ENCODE measurements at regions not wholly inside any gene's neighbourhood (a gene's known extent, or its start where the extent isn't known, plus 50 kb on each side); places are given as distances from the start of the nearest gene placed in this dataset.

GRCh38 chr6:68024570-68025269, 610.4 kb upstream of the ADGRB3 start:
- TF ChIP-seq, protein P1, sequence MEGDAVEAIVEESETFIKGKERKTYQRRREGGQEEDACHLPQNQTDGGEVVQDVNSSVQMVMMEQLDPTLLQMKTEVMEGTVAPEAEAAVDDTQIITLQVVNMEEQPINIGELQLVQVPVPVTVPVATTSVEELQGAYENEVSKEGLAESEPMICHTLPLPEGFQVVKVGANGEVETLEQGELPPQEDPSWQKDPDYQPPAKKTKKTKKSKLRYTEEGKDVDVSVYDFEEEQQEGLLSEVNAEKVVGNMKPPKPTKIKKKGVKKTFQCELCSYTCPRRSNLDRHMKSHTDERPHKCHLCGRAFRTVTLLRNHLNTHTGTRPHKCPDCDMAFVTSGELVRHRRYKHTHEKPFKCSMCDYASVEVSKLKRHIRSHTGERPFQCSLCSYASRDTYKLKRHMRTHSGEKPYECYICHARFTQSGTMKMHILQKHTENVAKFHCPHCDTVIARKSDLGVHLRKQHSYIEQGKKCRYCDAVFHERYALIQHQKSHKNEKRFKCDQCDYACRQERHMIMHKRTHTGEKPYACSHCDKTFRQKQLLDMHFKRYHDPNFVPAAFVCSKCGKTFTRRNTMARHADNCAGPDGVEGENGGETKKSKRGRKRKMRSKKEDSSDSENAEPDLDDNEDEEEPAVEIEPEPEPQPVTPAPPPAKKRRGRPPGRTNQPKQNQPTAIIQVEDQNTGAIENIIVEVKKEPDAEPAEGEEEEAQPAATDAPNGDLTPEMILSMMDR (IDR thresholded peaks at IDR 0.05; ENCODE audit: poor library complexity) = no peak
- no peak for TF ChIP-seq EZH2 (IDR thresholded peaks at IDR 0.05; ENCODE audit: borderline replicate concordance)
- TF ChIP-seq EZH2phosphoT487 (IDR thresholded peaks at IDR 0.05; ENCODE audit: low read depth, severe bottlenecking, unreplicated experiment) = no peak

Data from hepatocyte (in vitro differentiated cells).